ENCODE measurements at regions not wholly inside any gene's neighbourhood (a gene's known extent, or its start where the extent isn't known, plus 50 kb on each side); places are given as distances from the start of the nearest gene placed in this dataset.

DNA sequence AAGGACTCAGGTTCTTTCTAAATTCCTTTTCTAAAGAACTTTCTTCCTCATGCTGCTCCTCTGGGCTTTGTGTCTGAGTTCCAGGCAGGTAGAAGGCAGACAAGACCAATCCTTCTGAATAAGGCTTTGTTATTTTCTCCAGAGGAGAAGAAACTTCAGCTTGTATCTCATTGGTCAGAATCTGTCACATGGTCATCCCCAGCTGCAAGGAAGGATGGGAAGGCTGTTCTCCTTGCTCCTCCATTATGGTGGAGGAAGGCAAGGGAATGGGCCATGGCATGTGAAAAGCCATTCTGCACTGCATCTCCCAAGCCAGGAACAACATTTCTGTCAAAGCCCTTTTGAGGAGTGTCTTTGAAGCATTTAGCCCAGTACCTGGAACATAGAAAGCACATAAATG, 50.6 kb upstream of the NTPCR start:
- H2AFZ ChIP-seq (ENCODE audit: low read length), result peak overlapping the region; percentile 59
- no peak overlapping the region for H3K14ac ChIP-seq (ENCODE audit: low read length)
- no peak overlapping the region for H3K27ac ChIP-seq (replicated peaks; ENCODE audit: low read length)
- no peak overlapping the region for H2BK12ac ChIP-seq (ENCODE audit: low read length)
- H3K4me1 ChIP-seq (ENCODE audit: control insufficient read depth in 2 of 2, insufficient read depth in 1 of 2, low read depth in 1 of 2, low read length in 2 of 2), result peaks cover 2% of the 10 kb centered on the region in 2 donors
- no peak overlapping the region for H3K4me3 ChIP-seq (ENCODE audit: low read length in 2 of 2)
- H4K8ac ChIP-seq (ENCODE audit: low read depth, low read length), result no peak overlapping the region
- H4K91ac ChIP-seq (ENCODE audit: low read depth, low read length, poor library complexity), result no peak overlapping the region
- no peak overlapping the region for H3K9ac ChIP-seq (ENCODE audit: low read depth, low read length, poor library complexity)
- H3K27me3 ChIP-seq (ENCODE audit: control insufficient read depth in 3 of 3, insufficient read depth in 3 of 3, low read depth in 1 of 3, low read length in 3 of 3), result no peaks in the 10 kb centered on the region
- no peak overlapping the region for H2BK120ac ChIP-seq (ENCODE audit: low read depth, low read length)
- no peak overlapping the region for H2BK5ac ChIP-seq (ENCODE audit: low read length)
- no peak overlapping the region for H3K18ac ChIP-seq (ENCODE audit: low read length)
- no peak overlapping the region for H3K23ac ChIP-seq (ENCODE audit: low read depth, low read length, poor library complexity)
- no peak overlapping the region for H3K4me2 ChIP-seq (ENCODE audit: insufficient read depth, low read length, poor library complexity, severe bottlenecking)
- no peak overlapping the region for H3K4ac ChIP-seq (ENCODE audit: low read length)
- no peak for DNase-seq (ENCODE audit: low spot score)
- no peak overlapping the region for H2BK15ac ChIP-seq (ENCODE audit: low read length)
- no peak overlapping the region for H2AK5ac ChIP-seq (ENCODE audit: low read depth, low read length)
- H3K36me3 ChIP-seq (replicated peaks in 1 of 2; ENCODE audit: control insufficient read depth in 2 of 2, insufficient read depth in 2 of 2, low read length in 2 of 2), result no peaks in the 10 kb centered on the region
- H3K79me1 ChIP-seq (ENCODE audit: low read depth, low read length), result no peaks in the 10 kb centered on the region
- no peaks in the 10 kb centered on the region for H3K9me3 ChIP-seq (replicated peaks in 1 of 2; ENCODE audit: control insufficient read depth in 2 of 2, insufficient read depth in 1 of 2, low read depth in 1 of 2, low read length in 2 of 2)

All from neuronal stem cell (in vitro differentiated cells).